22Rv1 (cell line): ENCODE measurements at regions not wholly inside any gene's neighbourhood (a gene's known extent, or its start where the extent isn't known, plus 50 kb on each side); places are given as distances from the start of the nearest gene placed in this dataset.

ENCODE experiments used
- H3K27ac ChIP-seq: fragments of 450-650 bp; 2 replicates; pipeline ENCODE4 v1.5.1; 2017
- CTCF ChIP-seq: fragments of 450-650 bp; IDR thresholded peaks from 2 replicates; pipeline ENCODE4 v1.5.1; 2017; ENCODE audit warnings: mild to moderate bottlenecking
- ZFX ChIP-seq: fragments of 450-650 bp; IDR thresholded peaks from 2 replicates; pipeline ENCODE4 v1.6.1; 2017; ENCODE audit warnings: antibody characterized with exemption, borderline replicate concordance

GRCh38 chr15:93246266-93247242 lies 157.5 kb upstream of the RGMA start:
- no peak overlapping the region for H3K27ac ChIP-seq
- TF ChIP-seq ZFX, result no peak
- no peak for TF ChIP-seq CTCF

GRCh38 chr15:93245661-93246042 lies 156.6 kb upstream of the RGMA start:
- TF ChIP-seq CTCF, result no peak
- no peak for TF ChIP-seq ZFX
- H3K27ac ChIP-seq, result no peak overlapping the region

- H3K27ac ChIP-seq, result no peak overlapping the region
- no peak for TF ChIP-seq ZFX
- no peak for TF ChIP-seq CTCF
These were observed 156.0 kb upstream of the RGMA start for GRCh38 chr15:93244696-93245660.

- TF ChIP-seq ZFX (no peak), CTCF (no peak)
- no peak overlapping the region for H3K27ac ChIP-seq
These were observed 154.6 kb upstream of the RGMA start for GRCh38 chr15:93243573-93243972.

- TF ChIP-seq ZFX, result no peak
- TF ChIP-seq CTCF, result no peak
- H3K27ac ChIP-seq, result no peak overlapping the region
These were observed 152.9 kb upstream of the RGMA start for GRCh38 chr15:93241696-93242585.

GRCh38 chr15:93239993-93240392 lies 151.0 kb upstream of the RGMA start:
- no peak for TF ChIP-seq CTCF
- no peak for TF ChIP-seq ZFX
- H3K27ac ChIP-seq, result no peak overlapping the region
